Lower leg skin (tissue), 3 donors: ENCODE measurements at regions not wholly inside any gene's neighbourhood (a gene's known extent, or its start where the extent isn't known, plus 50 kb on each side); places are given as distances from the start of the nearest gene placed in this dataset.

Source experiments
- CTCF ChIP-seq, 3 donors: fragments of 450-650 bp; IDR thresholded peaks; one replicate each; pipeline ENCODE4 v1.5.1; 2016; ENCODE audit warnings: antibody characterized with exemption in 3 of 3, mild to moderate bottlenecking in 3 of 3, moderate library complexity in 2 of 3
- POLR2A ChIP-seq, 2 donors: fragments of 450-650 bp; IDR thresholded peaks; one replicate each; pipeline ENCODE4 v1.6.1; 2016 to 2017; ENCODE audit warnings: antibody characterized with exemption in 2 of 2, mild to moderate bottlenecking in 1 of 2, moderate library complexity in 1 of 2

DNA sequence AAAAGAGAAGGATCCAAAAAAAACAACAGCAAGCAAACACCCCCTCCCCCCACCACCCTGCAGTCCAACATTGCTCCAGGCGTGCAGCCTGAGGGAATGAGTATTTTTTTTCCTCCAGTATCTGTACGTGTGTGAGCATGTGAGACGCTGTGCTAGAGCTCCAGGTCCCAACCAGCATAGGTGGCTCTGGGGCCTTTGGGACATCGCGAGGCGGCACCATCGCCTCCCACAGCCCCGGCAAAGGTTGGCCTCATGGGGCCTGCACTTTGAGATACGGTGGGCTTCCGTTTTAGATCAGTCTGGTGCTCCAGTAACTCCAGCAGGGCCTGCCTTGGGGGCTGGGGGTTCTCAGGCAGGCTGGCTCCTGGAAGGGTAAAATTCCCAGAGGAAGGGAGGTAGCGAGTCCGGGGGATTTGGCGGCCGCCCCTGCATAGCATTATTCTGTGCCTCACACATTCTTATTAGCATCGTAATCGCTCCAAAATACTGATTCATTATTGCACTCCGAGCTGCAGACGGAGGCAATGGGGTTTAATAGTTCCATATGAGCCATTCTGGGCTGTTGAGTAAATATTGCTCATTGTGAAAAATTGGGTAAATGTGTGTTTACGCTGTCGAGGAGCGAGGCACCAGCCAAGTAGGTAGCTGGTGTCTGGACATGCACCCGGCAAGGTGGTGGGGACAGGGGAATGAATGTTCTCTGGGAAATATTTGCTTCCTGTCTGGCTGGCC is 143.1 kb upstream of the MYL2 start:
- TF ChIP-seq CTCF (IDR thresholded peaks at IDR 0.05), result no peak
- TF ChIP-seq POLR2A (IDR thresholded peaks at IDR 0.05), result no peak
